Thyroid gland (tissue), 4 donors: ENCODE measurements at regions not wholly inside any gene's neighbourhood (a gene's known extent, or its start where the extent isn't known, plus 50 kb on each side); places are given as distances from the start of the nearest gene placed in this dataset.
"Not testable (repeated sequence)": the region's sequence is repeated elsewhere in the genome, so short reads cannot be mapped to it uniquely, and the experiment has no call there.

Experiments used
- DNase-seq, 2 donors: peaks; one replicate each; pipeline ENCODE4 v3.0.0-alpha.2; 2019
- H3K27ac ChIP-seq, 3 donors: fragments of 200-600 bp; sonication (generic); 1 replicate in 2 of 3; 2 replicates in 1 of 3; pipeline ENCODE4 v1.5.1; 2016 to 2019; ENCODE audit warnings: mild to moderate bottlenecking in 1 of 3, moderate library complexity in 1 of 3
- H3K27me3 ChIP-seq: fragments of 200-600 bp; sonication (generic); one replicate; pipeline ENCODE4 v1.5.1; 2019
- H3K36me3 ChIP-seq, 2 donors: fragments of 200-600 bp; sonication (generic); one replicate each; pipeline ENCODE4 v1.5.1; 2016 to 2019
- H3K4me1 ChIP-seq, 2 donors: fragments of 200-600 bp; sonication (generic); one replicate each; pipeline ENCODE4 v1.5.1; 2017 to 2019
- H3K4me3 ChIP-seq, 3 donors: fragments of 200-600 bp; sonication (generic); replicated peaks in 1 of 3; 1 replicate in 2 of 3; 2 replicates in 1 of 3; pipeline ENCODE4 v1.5.1; 2016; ENCODE audit warnings: mild to moderate bottlenecking in 1 of 3
- H3K9me3 ChIP-seq: fragments of 200-600 bp; sonication (generic); one replicate; pipeline ENCODE4 v1.5.1; 2017
- POLR2A ChIP-seq, 2 donors: fragments of 450-650 bp; IDR thresholded peaks; one replicate each; pipeline ENCODE4 v1.6.1; 2017; ENCODE audit warnings: antibody characterized with exemption in 2 of 2, mild to moderate bottlenecking in 2 of 2, moderate library complexity in 1 of 2
- WGBS, 2 donors: methylation state at CpG; one replicate each; pipeline ENCODE4 v1.1.5; 2017; 5-methylcytosine and 5-hydroxymethylcytosine counted together
- intact Hi-C: fragments of 100-400 bp; cut with DNase I; formaldehyde crosslinking; loops from one replicate; pipeline ENCODE4 v1.15.1; 2023
- TF ChIP-seq, protein P1 (sequence below), 6 experiments: fragments of 200-600 bp in 3 of 6; fragments of 450-650 bp in 3 of 6; sonication (generic) in 3 of 6; IDR thresholded peaks; one replicate each; pipeline ENCODE4 v1.5.1; 2016 to 2019; ENCODE audit warnings: antibody characterized with exemption in 6 of 6, mild to moderate bottlenecking in 2 of 6, inconsistent platforms in 1 of 6, moderate library complexity in 1 of 6

DNA sequence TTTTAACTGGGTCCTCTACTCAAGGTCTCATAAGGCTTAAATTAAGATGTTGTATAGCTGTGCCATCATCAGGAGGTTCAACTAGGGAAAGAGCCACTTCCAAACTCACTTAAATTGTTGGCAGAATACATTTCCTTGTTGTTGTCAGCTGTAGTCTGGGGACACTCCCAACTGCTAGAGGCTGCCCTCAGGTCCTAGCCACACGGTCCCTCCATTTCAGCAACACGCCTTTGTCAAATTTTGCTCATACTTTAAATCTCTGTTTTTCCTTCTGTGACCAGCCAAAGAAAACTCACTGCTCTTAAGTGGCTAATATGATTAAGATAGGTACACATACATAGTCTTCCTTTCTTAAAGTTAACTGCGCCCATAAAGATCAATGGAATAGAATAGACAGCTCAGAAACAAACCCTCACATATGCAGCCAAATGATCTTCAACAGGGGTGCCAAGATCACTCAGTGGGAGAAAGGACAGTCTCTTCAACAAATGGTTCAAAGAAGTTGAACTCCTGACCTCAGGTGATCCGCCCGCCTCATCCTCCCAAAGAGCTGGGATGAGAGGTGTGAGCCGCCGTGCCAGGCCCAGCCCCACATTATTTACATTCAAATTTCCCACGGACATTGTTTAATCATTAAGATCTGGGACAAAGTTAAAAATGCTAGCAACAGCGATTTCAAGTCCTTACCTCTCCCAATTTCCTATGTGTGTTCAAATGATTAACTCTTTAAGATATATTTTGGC, 76.4 kb upstream of the ELOVL5 start:
- H3K27ac ChIP-seq: no peak overlapping the region
- TF ChIP-seq, protein P1, sequence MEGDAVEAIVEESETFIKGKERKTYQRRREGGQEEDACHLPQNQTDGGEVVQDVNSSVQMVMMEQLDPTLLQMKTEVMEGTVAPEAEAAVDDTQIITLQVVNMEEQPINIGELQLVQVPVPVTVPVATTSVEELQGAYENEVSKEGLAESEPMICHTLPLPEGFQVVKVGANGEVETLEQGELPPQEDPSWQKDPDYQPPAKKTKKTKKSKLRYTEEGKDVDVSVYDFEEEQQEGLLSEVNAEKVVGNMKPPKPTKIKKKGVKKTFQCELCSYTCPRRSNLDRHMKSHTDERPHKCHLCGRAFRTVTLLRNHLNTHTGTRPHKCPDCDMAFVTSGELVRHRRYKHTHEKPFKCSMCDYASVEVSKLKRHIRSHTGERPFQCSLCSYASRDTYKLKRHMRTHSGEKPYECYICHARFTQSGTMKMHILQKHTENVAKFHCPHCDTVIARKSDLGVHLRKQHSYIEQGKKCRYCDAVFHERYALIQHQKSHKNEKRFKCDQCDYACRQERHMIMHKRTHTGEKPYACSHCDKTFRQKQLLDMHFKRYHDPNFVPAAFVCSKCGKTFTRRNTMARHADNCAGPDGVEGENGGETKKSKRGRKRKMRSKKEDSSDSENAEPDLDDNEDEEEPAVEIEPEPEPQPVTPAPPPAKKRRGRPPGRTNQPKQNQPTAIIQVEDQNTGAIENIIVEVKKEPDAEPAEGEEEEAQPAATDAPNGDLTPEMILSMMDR (IDR thresholded peaks at IDR 0.05): no peak
- TF ChIP-seq POLR2A (IDR thresholded peaks at IDR 0.05): no peak
- H3K4me1 ChIP-seq: no peaks in the 10 kb centered on the region
- intact Hi-C loops: no loop called here
- WGBS, 2 donors: 90 to 92% methylated on average over 9 of the region's 9 CpGs
- H3K4me3 ChIP-seq: no peak overlapping the region
- H3K36me3 ChIP-seq: no peaks in the 10 kb centered on the region
- DNase-seq: no peak
- no peaks in the 10 kb centered on the region for H3K9me3 ChIP-seq
- no peaks in the 10 kb centered on the region for H3K27me3 ChIP-seq

DNA sequence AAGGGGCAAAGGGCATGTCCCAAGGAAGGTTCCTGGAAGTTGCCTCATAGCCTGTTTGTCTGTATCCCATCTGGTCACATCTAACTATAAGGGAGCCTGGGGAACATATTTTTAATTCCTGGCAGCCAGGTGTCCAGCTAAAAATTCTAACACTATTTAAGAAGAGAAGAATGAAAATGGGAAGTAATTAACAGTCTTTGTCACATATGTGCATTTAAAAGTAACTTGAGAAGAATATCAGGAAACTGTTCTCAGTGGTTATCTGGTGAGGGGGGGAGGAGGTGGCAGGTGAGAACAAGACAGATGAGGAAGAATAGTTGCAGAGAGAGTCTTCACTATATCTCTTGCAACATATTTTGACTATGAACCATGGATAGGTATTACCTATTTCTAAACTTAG, 75.5 kb upstream of the ELOVL5 start:
- Histone ChIP-seq H3K4me1 (no peaks in the 10 kb centered on the region), H3K27me3 (no peaks in the 10 kb centered on the region), H3K9me3 (no peaks in the 10 kb centered on the region), H3K4me3 (no peak overlapping the region), H3K27ac (no peak overlapping the region), H3K36me3 (no peaks in the 10 kb centered on the region)
- TF ChIP-seq, protein P1 (IDR thresholded peaks at IDR 0.05): no peak
- TF ChIP-seq POLR2A (IDR thresholded peaks at IDR 0.05): no peak
- intact Hi-C loops: no loop called here
- DNase-seq: no peak

DNA sequence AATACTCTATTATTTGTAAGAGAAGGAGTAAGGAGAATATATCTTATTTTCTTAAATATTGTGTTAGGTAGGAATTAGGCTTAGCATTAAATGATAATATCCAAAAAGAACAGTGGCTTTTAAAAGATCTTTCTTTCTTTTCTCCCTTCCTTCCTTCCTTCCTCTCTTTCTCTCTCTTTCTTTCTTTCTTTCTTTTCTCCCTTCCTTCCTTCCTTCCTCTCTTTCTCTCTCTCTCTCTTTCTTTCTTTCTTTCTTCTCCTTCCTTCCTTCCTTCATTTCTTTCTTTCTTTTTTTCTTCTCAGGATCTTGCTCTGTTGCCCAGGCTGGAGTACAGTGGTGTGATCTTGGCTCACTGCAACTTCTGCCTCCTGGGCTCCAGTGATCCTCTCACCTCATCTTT, 74.8 kb upstream of the ELOVL5 start:
- H3K9me3 ChIP-seq, H3K4me1 ChIP-seq, intact Hi-C loops, H3K27ac ChIP-seq, DNase-seq, H3K36me3 ChIP-seq, H3K4me3 ChIP-seq, H3K27me3 ChIP-seq: not testable (repeated sequence)

DNA sequence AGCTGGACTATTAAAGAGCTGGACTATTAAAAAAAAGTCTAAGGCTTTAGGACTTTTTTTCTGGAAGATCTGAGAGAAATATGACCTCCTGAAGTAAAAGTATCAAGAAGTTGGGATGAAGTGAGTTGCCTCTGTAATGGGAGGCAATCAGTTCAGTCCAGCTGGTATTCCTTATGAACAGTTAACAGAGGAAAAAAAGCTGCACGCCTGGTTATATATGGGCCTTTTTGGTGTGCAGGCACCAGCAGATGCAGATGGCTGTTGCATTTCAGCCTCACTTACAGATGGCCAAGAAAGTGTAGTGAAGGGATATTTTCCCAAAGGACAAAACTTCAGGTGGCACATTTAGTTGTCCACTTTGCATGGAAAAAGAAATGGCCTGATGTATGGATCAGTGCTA, 70.3 kb upstream of the ELOVL5 start:
- no peaks in the 10 kb centered on the region for H3K4me1 ChIP-seq
- DNase-seq: no peak
- H3K27ac ChIP-seq: no peak overlapping the region
- TF ChIP-seq, protein P1 (IDR thresholded peaks at IDR 0.05): no peak
- no peak for TF ChIP-seq POLR2A (IDR thresholded peaks at IDR 0.05)
- no peaks in the 10 kb centered on the region for H3K27me3 ChIP-seq
- no peaks in the 10 kb centered on the region for H3K36me3 ChIP-seq
- H3K9me3 ChIP-seq: no peaks in the 10 kb centered on the region
- no peak overlapping the region for H3K4me3 ChIP-seq
- WGBS, 2 donors: 83 to 97% methylated on average over 1 of the region's 1 CpG
- intact Hi-C loops: no loop called here

DNA sequence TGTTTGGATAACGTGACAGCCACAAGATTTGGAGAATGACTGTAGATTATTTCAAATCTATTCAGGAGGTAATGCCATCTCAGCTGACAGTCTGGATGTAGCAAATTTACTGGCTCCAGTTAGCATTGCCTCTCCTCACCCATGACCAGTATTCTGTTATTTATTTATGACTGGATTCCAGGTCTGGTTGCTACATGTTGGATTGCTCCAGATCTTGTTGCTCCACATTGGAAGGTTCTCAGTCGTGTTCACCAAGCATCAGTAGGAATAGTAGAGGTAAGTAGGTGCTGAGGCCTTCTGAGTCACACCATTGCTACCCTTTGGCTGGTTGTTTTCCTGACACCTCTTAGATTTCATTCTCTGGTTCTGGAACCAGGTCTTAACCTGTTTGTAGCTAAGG, 69.5 kb upstream of the ELOVL5 start:
- 89 to 94% methylated on average over 2 of the region's 2 CpGs for WGBS, 2 donors
- Histone ChIP-seq H3K27ac (no peak overlapping the region), H3K27me3 (no peaks in the 10 kb centered on the region), H3K4me1 (no peaks in the 10 kb centered on the region), H3K4me3 (no peak overlapping the region), H3K36me3 (no peaks in the 10 kb centered on the region), H3K9me3 (no peaks in the 10 kb centered on the region)
- DNase-seq: no peak
- intact Hi-C loops: no loop called here
- TF ChIP-seq, protein P1 (IDR thresholded peaks at IDR 0.05): no peak
- TF ChIP-seq POLR2A (IDR thresholded peaks at IDR 0.05): no peak

DNA sequence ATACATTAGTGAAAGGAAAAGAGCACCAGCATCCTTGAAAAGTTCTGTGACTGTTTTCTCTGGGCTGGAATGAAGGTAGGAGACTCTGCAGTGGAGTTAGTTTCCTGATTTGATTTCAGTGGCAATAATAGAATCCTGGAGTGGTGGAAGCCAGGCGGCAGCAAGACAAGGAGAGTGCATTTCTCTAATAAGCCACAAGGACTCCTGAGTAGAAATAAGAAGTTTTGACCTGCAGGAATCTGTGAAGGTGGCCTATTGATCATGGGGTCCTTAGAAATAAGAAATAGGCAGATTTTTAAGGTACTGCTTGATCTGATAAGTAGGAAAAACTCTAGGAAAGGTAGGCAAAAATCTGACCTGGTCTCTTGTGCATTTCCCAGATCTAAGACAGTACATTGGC, 68.4 kb upstream of the ELOVL5 start:
- Histone ChIP-seq H3K27me3 (no peaks in the 10 kb centered on the region), H3K4me1 (no peaks in the 10 kb centered on the region), H3K4me3 (no peak overlapping the region), H3K27ac (no peak overlapping the region), H3K36me3 (no peaks in the 10 kb centered on the region), H3K9me3 (no peaks in the 10 kb centered on the region)
- intact Hi-C loops: no loop called here
- WGBS, 2 donors: 76% methylated on average over 1 of the region's 1 CpG
- no peak for DNase-seq
- TF ChIP-seq, protein P1 (IDR thresholded peaks at IDR 0.05): no peak
- no peak for TF ChIP-seq POLR2A (IDR thresholded peaks at IDR 0.05)
